ENCODE measurements at regions not wholly inside any gene's neighbourhood (a gene's known extent, or its start where the extent isn't known, plus 50 kb on each side); places are given as distances from the start of the nearest gene placed in this dataset.

GRCh38 chrX:110432091-110432905 is 73.7 kb downstream of the RTL9 start:
- DNase-seq, result no peak

- DNase-seq, result peak; percentile 2
Measured at GRCh38 chrX:110432906-110433215, 74.2 kb downstream of the RTL9 start.

- no peak for DNase-seq
Measured at GRCh38 chrX:110435196-110435595, 76.5 kb downstream of the RTL9 start.

GRCh38 chrX:110436523-110436922 is 77.9 kb downstream of the RTL9 start:
- DNase-seq, result no peak

GRCh38 chrX:110437686-110438085 is 79.0 kb downstream of the RTL9 start:
- DNase-seq, result no peak

- DNase-seq, result no peak
Measured at GRCh38 chrX:110440016-110440805, 81.6 kb downstream of the RTL9 start.

GRCh38 chrX:110442635-110443034 is 84.0 kb downstream of the RTL9 start:
- DNase-seq, result peak; percentile 62

GRCh38 chrX:110444996-110445395 is 86.3 kb downstream of the RTL9 start:
- no peak for DNase-seq

- no peak for DNase-seq
Measured at GRCh38 chrX:110448459-110448858, 89.8 kb downstream of the RTL9 start.

- no peak for DNase-seq
Measured at GRCh38 chrX:110449312-110449711, 90.7 kb downstream of the RTL9 start.

GRCh38 chrX:110450050-110450449 is 91.4 kb downstream of the RTL9 start:
- peak; percentile 82 for DNase-seq

GRCh38 chrX:110454336-110454735 is 95.7 kb downstream of the RTL9 start:
- no peak for DNase-seq

- peak; percentile 36 for DNase-seq
Measured at GRCh38 chrX:110462957-110463356, 104.3 kb downstream of the RTL9 start.

- DNase-seq, result no peak
Measured at GRCh38 chrX:110466790-110467189, 108.1 kb downstream of the RTL9 start.

GRCh38 chrX:110472265-110472664 is 113.6 kb downstream of the RTL9 start:
- no peak for DNase-seq

- no peak for DNase-seq
Measured at GRCh38 chrX:110477593-110478228, 119.1 kb downstream of the RTL9 start.

- no peak for DNase-seq
Measured at GRCh38 chrX:110491846-110492620, 133.4 kb downstream of the RTL9 start.

- DNase-seq, result no peak
Measured at GRCh38 chrX:110504947-110505346, 146.3 kb downstream of the RTL9 start.

- no peak for DNase-seq
Measured at GRCh38 chrX:110509755-110510532, 151.3 kb downstream of the RTL9 start.

- DNase-seq, result no peak
Measured at GRCh38 chrX:110511238-110511637, 152.6 kb downstream of the RTL9 start.

- no peak for DNase-seq
Measured at GRCh38 chrX:110512341-110512740, 153.7 kb downstream of the RTL9 start.

- DNase-seq, result no peak
Measured at GRCh38 chrX:110514509-110514908, 155.9 kb downstream of the RTL9 start.

All from DMS53 (cell line).